ENCODE measurements at regions not wholly inside any gene's neighbourhood (a gene's known extent, or its start where the extent isn't known, plus 50 kb on each side); places are given as distances from the start of the nearest gene placed in this dataset.
"Not testable (repeated sequence)": the region's sequence is repeated elsewhere in the genome, so short reads cannot be mapped to it uniquely, and the experiment has no call there.

DNA sequence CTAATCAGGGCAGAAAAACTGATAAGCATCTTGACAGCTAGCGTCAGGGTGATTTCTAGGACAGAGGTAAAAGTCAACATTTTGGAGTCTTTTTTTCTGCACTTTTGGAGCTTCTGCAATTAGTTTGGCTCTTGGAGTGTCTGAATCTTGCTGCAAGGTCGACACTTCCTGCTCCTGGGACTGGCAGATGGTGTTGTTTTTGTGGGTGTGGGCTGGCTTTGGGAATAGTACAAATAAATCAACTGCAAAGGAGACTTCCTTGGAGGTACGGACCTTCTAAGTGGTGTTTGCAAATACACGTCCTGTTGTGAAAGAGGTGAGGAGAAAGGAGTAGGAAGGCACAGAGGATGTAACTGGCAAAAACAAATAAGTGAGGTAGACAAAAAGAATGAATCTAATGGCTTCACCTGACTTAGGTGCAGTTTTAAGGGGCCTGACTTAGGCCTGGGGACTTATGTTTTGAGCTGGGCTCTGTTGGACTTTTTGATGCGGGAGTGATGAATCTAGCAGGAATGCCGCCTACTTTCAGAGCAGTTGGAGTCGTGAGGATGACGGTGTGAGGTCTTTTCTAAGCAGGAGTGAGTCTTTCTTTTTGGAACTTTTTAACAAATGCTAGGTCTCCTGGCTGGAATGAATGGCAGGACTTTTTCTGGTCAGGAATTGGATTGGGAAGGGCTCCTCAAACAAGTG, 195.1 kb downstream of the OTOP1 start:
- TF ChIP-seq POLR2A (IDR thresholded peaks at IDR 0.05; ENCODE audit: extremely low read depth, insufficient read length): not testable (repeated sequence)
- TF ChIP-seq, protein P1, sequence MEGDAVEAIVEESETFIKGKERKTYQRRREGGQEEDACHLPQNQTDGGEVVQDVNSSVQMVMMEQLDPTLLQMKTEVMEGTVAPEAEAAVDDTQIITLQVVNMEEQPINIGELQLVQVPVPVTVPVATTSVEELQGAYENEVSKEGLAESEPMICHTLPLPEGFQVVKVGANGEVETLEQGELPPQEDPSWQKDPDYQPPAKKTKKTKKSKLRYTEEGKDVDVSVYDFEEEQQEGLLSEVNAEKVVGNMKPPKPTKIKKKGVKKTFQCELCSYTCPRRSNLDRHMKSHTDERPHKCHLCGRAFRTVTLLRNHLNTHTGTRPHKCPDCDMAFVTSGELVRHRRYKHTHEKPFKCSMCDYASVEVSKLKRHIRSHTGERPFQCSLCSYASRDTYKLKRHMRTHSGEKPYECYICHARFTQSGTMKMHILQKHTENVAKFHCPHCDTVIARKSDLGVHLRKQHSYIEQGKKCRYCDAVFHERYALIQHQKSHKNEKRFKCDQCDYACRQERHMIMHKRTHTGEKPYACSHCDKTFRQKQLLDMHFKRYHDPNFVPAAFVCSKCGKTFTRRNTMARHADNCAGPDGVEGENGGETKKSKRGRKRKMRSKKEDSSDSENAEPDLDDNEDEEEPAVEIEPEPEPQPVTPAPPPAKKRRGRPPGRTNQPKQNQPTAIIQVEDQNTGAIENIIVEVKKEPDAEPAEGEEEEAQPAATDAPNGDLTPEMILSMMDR (IDR thresholded peaks at IDR 0.05; ENCODE audit: low read depth, low read length): not testable (repeated sequence)
- TF ChIP-seq, protein P2, sequence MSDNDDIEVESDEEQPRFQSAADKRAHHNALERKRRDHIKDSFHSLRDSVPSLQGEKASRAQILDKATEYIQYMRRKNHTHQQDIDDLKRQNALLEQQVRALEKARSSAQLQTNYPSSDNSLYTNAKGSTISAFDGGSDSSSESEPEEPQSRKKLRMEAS (IDR thresholded peaks at IDR 0.05; ENCODE audit: low read depth, low read length): not testable (repeated sequence)

All from NB4 (cell line).